Ishikawa (cell line): ENCODE measurements at regions not wholly inside any gene's neighbourhood (a gene's known extent, or its start where the extent isn't known, plus 50 kb on each side); places are given as distances from the start of the nearest gene placed in this dataset.

Experiments
- CEBPB ChIP-seq: IDR thresholded peaks from 2 replicates; pipeline ENCODE4 v1.6.1; 2012
- CREB1 ChIP-seq: IDR thresholded peaks from 2 replicates; pipeline ENCODE4 v1.6.1; 2012; ENCODE audit warnings: low read depth
- EGR1 ChIP-seq: IDR thresholded peaks from 2 replicates; pipeline ENCODE4 v1.6.1; 2012
- EP300 ChIP-seq: IDR thresholded peaks from 2 replicates; pipeline ENCODE4 v1.6.1; 2012; ENCODE audit warnings: borderline replicate concordance
- FOXM1 ChIP-seq: IDR thresholded peaks from 2 replicates; pipeline ENCODE4 v1.6.1; 2012; ENCODE audit warnings: low read depth, borderline replicate concordance
- NFIC ChIP-seq: IDR thresholded peaks from 2 replicates; pipeline ENCODE4 v1.6.1; 2012
- RAD21 ChIP-seq: IDR thresholded peaks from 2 replicates; pipeline ENCODE4 v1.6.1; 2012; ENCODE audit warnings: low read depth
- REST ChIP-seq: IDR thresholded peaks from 2 replicates; pipeline ENCODE4 v1.6.1; 2012; ENCODE audit warnings: low read depth, mild to moderate bottlenecking
- TAF1 ChIP-seq: IDR thresholded peaks from 2 replicates; pipeline ENCODE4 v1.6.1; 2012; ENCODE audit warnings: low read depth, mild to moderate bottlenecking
- TCF12 ChIP-seq: IDR thresholded peaks from 2 replicates; pipeline ENCODE4 v1.6.1; 2012; ENCODE audit warnings: low read depth
- TEAD4 ChIP-seq: IDR thresholded peaks from 2 replicates; pipeline ENCODE4 v1.6.1; 2012
- USF1 ChIP-seq: IDR thresholded peaks from 2 replicates; pipeline ENCODE4 v1.6.1; 2012
- YY1 ChIP-seq: IDR thresholded peaks from 2 replicates; pipeline ENCODE4 v1.6.1; 2012; ENCODE audit warnings: low read depth
- ZBTB7A ChIP-seq: IDR thresholded peaks from 2 replicates; pipeline ENCODE4 v1.6.1; 2012; ENCODE audit warnings: low read depth
- TF ChIP-seq, protein P1 (sequence below): IDR thresholded peaks from 2 replicates; pipeline ENCODE4 v1.6.1; 2012

DNA sequence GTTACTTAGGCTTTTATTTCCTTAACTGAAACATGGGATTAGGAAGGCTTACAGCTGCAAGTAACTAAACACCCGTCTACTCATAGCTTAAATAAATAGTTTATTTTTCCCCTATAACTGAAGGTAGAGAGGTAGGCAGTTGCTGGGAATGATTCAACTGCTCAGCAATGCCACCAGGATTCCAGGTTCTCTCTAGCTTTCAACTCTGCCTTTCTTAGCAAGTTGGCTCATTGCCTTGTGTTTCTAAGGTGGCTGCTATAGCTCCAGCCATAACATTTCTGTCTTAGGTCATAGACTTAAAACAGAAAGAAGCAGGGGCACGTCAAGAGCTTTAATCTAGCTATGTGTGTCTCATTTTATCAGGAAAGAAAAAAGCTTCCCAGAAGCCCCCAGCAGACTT lies 103.7 kb upstream of the MDM1 start:
- no peak for TF ChIP-seq REST
- TF ChIP-seq CEBPB = no peak
- no peak for TF ChIP-seq RAD21
- no peak for TF ChIP-seq TEAD4
- no peak for TF ChIP-seq ZBTB7A
- TF ChIP-seq, protein P1, sequence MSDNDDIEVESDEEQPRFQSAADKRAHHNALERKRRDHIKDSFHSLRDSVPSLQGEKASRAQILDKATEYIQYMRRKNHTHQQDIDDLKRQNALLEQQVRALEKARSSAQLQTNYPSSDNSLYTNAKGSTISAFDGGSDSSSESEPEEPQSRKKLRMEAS = no peak

DNA sequence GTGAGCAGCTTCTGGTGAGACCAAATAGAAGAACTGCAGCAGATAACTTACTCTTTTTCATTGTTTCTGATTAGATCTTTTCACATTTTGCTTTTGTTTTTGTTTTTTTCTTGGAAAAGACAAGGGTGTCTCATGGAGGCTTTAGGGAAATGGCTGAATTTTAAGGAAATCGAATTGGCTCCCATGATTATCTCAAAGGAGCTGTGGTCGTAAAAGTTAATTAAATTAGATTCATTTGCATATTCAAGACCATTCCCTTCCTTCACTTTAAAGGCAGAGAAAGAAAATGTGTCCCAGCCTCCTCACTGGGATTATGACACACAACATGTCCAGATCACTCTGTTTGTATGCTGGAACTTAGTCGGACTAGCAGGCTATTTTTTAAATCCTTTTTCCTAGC lies 106.4 kb upstream of the MDM1 start:
- TF ChIP-seq USF1 (no peak), CEBPB (no peak), TCF12 (no peak), REST (no peak), CREB1 (no peak), EP300 (no peak), YY1 (no peak), EGR1 (no peak), TAF1 (no peak), NFIC (no peak), RAD21 (no peak), ZBTB7A (no peak), FOXM1 (no peak), TEAD4 (no peak)
- TF ChIP-seq, protein P1 = no peak

DNA sequence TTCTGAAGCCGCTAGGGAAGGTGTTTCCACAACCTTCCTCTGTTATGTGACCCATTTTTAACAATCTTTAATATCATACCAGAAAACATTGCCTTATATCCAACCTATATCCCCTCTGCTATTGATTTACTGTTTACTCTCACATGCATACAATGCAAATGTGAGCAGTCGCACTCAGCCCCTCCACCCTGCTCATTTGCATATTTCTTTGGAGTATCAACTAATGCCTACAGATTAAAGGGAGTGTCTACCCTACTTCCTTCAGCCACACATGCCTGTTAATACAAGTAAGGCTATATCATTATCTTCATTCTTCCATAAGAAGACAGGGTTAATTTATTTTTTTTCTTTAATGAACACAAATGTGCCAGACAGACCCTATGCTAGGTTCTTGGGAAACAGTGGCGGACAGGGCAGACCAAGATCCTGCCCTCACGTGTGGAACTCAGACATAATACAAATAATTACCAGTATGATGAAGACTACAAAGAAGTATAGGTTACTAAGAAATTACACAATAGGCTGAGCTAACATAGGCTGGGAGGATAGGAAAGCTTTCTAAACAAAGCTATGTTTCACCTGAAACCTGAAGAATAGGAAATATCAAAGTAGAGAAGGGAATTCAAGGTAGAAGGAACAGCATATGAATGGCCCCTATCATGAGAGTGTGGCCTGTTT lies 107.3 kb upstream of the MDM1 start:
- TF ChIP-seq NFIC (no peak), EP300 (no peak), FOXM1 (no peak), CREB1 (no peak), CEBPB (no peak), TAF1 (no peak), EGR1 (no peak), YY1 (no peak), REST (no peak), TEAD4 (no peak), USF1 (no peak), RAD21 (no peak), TCF12 (no peak), ZBTB7A (no peak)
- TF ChIP-seq, protein P1 = no peak

DNA sequence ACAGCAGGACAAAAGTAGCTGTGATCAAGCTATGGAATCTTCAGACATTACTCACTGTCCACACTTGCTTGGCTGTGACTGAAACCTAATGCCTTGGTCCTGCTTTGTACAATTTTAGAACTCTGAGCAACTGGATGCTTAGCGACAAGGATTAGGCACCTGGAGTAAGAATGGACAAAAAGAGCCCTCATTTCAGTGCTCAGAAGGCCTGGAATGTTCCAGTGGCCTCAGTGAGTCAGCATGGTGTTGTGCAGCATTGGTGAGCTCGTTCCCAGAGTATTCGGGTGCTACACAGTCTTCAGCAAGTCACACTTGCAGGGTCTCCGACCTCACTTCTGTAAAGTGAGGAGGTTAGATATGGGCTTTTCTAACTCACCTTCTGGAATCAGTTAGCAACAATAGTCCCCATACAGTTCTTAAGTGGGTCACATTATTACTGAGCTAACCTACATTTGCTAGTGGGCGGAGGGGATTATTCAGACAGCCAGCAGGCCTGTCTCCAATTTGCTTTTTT lies 108.0 kb upstream of the MDM1 start:
- TF ChIP-seq ZBTB7A (no peak), CREB1 (no peak), USF1 (no peak), RAD21 (no peak), EP300 (no peak)
